ENCODE measurements at regions not wholly inside any gene's neighbourhood (a gene's known extent, or its start where the extent isn't known, plus 50 kb on each side); places are given as distances from the start of the nearest gene placed in this dataset.
"Not testable (repeated sequence)": the region's sequence is repeated elsewhere in the genome, so short reads cannot be mapped to it uniquely, and the experiment has no call there.

DNA sequence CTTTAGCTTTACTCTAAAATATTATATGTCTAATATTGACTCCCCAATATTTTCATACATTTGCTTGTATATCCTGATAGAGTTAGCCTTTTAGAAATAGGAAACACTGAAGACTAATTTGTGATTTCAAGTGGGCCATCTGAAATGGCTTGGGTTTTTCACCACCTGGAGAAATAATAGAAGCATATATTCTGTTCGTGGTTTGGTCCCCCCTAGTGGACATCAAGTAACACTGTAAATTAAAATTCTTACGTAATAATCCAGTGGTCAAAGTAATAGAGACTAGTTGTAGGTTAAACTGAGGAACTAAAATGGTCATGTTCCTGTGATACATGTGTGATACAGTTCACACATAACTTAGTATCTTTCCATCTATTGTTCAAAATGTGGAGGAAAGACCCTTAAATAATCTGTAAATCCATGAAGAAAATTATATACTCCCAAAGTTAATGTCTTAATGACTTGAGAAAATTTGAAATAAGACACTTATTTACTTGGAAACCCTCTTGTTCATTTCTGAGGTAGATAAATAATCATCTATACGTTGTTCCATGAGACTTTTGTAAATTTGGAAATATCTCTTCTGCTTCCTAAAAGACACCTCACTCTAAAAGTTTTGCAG lies 79.8 kb upstream of the SMARCAD1 start:
- DNase-seq (ENCODE audit: insufficient read length, low spot score) (no peak), FAIRE-seq (no peak)
- TF ChIP-seq POU2F2 (IDR thresholded peaks at IDR 0.05; ENCODE audit: low read depth, low read length) (no peak), TAF1 (IDR thresholded peaks at IDR 0.05; ENCODE audit: low read depth, low read length) (no peak), PAX5 (IDR thresholded peaks at IDR 0.05; ENCODE audit: insufficient read depth, low read length, severe bottlenecking) (no peak), POLR2AphosphoS5 (IDR thresholded peaks at IDR 0.05; ENCODE audit: low read depth, low read length) (no peak), POLR2A (IDR thresholded peaks at IDR 0.05; ENCODE audit: low read depth, low read length) (no peak), SPI1 (IDR thresholded peaks at IDR 0.05; ENCODE audit: low read depth, low read length) (no peak)

DNA sequence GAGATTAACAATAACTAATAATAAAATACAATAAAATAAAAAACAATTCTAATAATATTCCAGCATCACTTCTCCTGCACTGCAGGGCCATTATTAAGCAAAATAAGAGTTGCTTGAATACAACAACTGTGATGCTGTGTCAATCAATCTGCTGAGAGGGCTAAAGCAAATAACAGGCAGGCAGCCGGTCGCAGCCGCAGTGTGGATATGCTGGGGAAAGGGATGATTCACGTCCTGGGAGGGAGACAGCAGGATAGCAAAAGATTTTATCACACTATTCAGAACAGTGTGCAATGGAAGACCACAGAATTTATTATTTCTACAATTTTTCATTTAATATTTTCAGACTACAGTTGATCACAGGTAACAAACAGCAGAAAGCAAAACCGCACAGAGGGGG lies 76.5 kb upstream of the SMARCAD1 start:
- TF ChIP-seq SPI1 (IDR thresholded peaks at IDR 0.05; ENCODE audit: low read depth, low read length) (no peak), POLR2AphosphoS5 (IDR thresholded peaks at IDR 0.05; ENCODE audit: low read depth, low read length) (no peak), POLR2A (IDR thresholded peaks at IDR 0.05; ENCODE audit: low read depth, low read length) (no peak), TAF1 (IDR thresholded peaks at IDR 0.05; ENCODE audit: low read depth, low read length) (no peak)
- no peak for DNase-seq (ENCODE audit: insufficient read length, low spot score)
- FAIRE-seq = no peak

DNA sequence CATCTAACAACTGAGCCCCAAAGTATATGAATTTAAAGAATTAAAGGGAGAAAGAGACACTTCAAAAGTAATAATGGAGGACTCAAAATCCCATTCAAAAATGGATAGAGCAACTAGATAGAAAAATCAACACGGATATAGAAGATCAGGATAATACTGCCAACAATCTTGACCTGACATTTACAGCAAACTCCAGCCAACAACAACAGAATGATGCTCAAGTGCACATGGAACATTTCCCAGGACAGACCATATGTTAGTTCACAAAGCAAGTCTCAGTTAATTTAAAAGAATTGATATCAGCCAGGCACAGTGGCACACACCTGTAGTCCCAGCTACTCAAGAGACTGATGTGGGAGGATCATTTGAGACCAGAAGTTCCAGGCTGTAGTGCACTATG lies 72.0 kb upstream of the SMARCAD1 start:
- TF ChIP-seq SPI1 (IDR thresholded peaks at IDR 0.05; ENCODE audit: low read depth, low read length) (no peak), PAX5 (IDR thresholded peaks at IDR 0.05; ENCODE audit: insufficient read depth, low read length, severe bottlenecking) (no peak), POU2F2 (IDR thresholded peaks at IDR 0.05; ENCODE audit: low read depth, low read length) (no peak), POLR2A (IDR thresholded peaks at IDR 0.05; ENCODE audit: low read depth, low read length) (no peak), POLR2AphosphoS5 (IDR thresholded peaks at IDR 0.05; ENCODE audit: low read depth, low read length) (no peak), TAF1 (IDR thresholded peaks at IDR 0.05; ENCODE audit: low read depth, low read length) (no peak)
- no peak for FAIRE-seq
- DNase-seq (ENCODE audit: insufficient read length, low spot score) = no peak

DNA sequence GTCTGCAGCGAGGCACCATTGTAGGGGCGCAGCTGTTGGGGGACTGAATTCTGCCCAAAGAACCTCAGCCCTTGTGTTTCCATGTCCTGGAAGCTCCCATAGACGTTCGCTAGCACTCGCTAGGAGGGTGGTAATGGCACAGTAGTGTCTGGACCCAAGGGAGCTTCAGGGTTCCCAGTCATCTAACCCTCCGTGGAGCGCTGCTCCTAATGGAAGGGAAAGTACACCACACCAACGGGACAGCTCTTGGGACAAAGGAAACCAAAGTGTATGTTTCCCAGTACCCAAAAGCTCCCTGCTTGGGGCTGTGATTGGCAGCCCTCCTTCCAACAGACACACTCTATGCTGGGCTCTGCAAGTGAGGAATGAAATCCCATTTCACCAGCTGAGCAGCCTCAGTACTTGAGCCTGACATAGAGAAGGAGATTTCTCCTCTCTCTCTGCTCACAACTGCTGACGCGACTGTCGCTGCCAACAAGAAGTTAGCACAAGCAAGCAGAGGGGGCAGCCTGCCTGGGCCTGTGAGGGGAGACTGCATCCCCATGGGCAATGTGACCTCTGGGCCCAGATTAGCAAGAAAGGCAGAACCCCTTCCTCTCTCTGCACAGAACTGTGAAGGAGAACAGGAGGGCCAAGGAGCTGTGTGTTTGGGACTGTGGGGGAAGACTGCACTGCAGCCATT lies 67.6 kb upstream of the SMARCAD1 start:
- FAIRE-seq = no peak
- TF ChIP-seq POU2F2 (IDR thresholded peaks at IDR 0.05; ENCODE audit: low read depth, low read length) (no peak), SPI1 (IDR thresholded peaks at IDR 0.05; ENCODE audit: low read depth, low read length) (no peak), POLR2AphosphoS5 (IDR thresholded peaks at IDR 0.05; ENCODE audit: low read depth, low read length) (no peak), PAX5 (IDR thresholded peaks at IDR 0.05; ENCODE audit: insufficient read depth, low read length, severe bottlenecking) (no peak), TAF1 (IDR thresholded peaks at IDR 0.05; ENCODE audit: low read depth, low read length) (no peak), POLR2A (IDR thresholded peaks at IDR 0.05; ENCODE audit: low read depth, low read length) (no peak)

DNA sequence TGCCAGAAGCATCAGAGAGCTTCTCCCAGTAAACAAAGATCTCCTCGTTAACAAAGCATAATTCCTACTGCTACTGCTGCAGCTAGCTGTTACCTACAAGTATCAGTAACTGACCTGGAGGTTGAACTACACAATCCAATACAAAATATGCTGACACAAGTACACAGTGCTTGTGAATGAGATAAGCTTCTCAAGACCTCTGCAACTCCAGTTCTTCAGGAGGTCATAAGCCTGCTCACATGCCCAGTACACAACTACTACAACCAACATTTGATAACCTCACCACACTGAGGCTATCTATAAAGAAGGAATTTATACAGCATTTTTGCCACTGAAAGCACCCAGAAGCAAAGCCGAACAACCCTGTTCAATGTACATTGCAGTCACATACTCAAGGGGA lies 66.7 kb upstream of the SMARCAD1 start:
- FAIRE-seq (no peak), DNase-seq (ENCODE audit: insufficient read length, low spot score) (no peak)
- TF ChIP-seq PAX5 (IDR thresholded peaks at IDR 0.05; ENCODE audit: insufficient read depth, low read length, severe bottlenecking) (no peak), POLR2AphosphoS5 (IDR thresholded peaks at IDR 0.05; ENCODE audit: low read depth, low read length) (no peak), POU2F2 (IDR thresholded peaks at IDR 0.05; ENCODE audit: low read depth, low read length) (no peak), SPI1 (IDR thresholded peaks at IDR 0.05; ENCODE audit: low read depth, low read length) (no peak), POLR2A (IDR thresholded peaks at IDR 0.05; ENCODE audit: low read depth, low read length) (no peak), TAF1 (IDR thresholded peaks at IDR 0.05; ENCODE audit: low read depth, low read length) (no peak)

More for the DNA sequence above, 67.6 kb upstream of the SMARCAD1 start:
- no peak for DNase-seq (ENCODE audit: insufficient read length, low spot score)

DNA sequence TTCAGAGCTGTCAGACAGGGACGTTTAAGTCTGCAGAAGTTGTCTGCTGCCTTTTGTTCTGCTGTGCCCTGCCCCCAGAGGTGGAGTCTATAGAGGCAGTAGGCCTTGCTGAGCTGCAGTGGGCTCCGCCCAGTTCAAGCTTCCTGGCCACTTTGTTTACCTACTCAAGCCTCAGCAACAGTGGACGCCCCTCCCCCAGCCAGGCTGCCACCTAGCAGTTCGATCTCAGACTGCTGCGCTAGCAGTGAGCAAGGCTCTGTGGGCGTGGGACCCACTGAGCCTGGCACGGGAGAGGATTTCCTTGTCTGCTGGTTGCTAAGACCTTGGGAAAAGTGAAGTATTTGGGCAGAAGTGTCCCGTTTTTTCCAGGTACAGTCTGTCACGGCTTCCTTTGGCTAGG lies 59.6 kb upstream of the SMARCAD1 start:
- not testable (repeated sequence) for DNase-seq (ENCODE audit: insufficient read length, low spot score); FAIRE-seq

DNA sequence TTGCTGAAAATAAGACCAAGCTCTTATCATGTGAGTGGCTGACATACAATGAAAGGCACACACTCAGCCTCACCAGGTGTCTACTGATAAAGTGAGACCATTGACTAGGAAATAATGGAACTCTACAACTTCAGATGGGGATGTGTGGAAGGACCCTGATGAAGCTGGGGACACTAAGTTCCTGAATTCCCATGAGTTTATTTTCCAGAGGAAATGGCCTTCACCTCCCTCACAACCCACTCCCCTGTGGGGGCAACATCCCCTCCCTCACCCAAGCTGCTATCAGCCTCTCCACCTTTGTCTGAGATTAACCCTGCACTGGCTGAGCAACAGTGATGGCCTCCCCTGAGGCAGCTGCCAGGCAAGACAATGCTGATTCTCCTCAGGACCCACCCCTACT lies 55.2 kb upstream of the SMARCAD1 start:
- DNase-seq (ENCODE audit: insufficient read length, low spot score) (no peak), FAIRE-seq (no peak)
- TF ChIP-seq POLR2A (IDR thresholded peaks at IDR 0.05; ENCODE audit: low read depth, low read length) = no peak
- TF ChIP-seq POLR2AphosphoS5 (IDR thresholded peaks at IDR 0.05; ENCODE audit: low read depth, low read length) = no peak
- no peak for TF ChIP-seq PAX5 (IDR thresholded peaks at IDR 0.05; ENCODE audit: insufficient read depth, low read length, severe bottlenecking)
- no peak for TF ChIP-seq SPI1 (IDR thresholded peaks at IDR 0.05; ENCODE audit: low read depth, low read length)
- no peak for TF ChIP-seq TAF1 (IDR thresholded peaks at IDR 0.05; ENCODE audit: low read depth, low read length)
- TF ChIP-seq POU2F2 (IDR thresholded peaks at IDR 0.05; ENCODE audit: low read depth, low read length) = no peak

DNA sequence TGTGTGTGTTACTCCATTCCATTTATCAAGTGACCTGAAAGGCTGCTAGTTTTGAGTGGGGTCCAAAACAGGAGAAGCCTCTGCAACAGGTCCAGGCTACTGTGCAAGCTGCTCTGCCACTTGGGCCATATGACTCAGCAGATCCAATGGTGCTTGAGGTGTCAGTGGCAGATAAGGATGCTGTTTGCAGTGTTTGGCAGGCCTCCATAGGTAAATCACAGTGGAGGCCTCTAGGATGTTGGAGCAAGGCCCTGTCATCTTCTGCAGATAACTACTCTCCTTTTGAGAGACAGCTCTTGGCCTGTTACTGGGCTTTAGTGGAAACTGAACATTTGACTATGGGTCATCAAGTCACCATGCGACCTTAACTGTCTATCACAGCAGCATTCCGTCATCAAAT lies 52.3 kb upstream of the SMARCAD1 start:
- not testable (repeated sequence) for DNase-seq (ENCODE audit: insufficient read length, low spot score); FAIRE-seq

DNA sequence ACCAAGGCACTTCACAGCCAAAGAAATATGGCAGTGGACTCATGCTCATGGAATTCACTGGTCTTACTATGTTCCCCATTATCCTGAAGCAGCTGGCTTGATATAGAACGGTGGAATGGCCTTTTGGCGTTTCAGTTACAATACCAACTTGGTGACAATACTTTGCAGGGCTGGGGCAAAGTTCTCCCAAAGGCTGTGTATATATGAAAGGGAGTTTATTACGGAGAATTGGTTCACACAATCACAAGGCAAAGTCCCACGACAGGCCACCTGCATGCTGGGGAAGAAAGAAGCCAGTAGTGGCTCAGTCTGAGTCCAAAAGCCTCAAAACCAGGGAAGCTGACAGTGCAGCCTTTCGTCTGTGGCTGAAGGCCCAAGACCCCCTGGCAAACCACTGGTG lies 50.8 kb upstream of the SMARCAD1 start:
- TF ChIP-seq TAF1 (IDR thresholded peaks at IDR 0.05; ENCODE audit: low read depth, low read length) (no peak), POLR2A (IDR thresholded peaks at IDR 0.05; ENCODE audit: low read depth, low read length) (no peak), PAX5 (IDR thresholded peaks at IDR 0.05; ENCODE audit: insufficient read depth, low read length, severe bottlenecking) (no peak), POLR2AphosphoS5 (IDR thresholded peaks at IDR 0.05; ENCODE audit: low read depth, low read length) (no peak), SPI1 (IDR thresholded peaks at IDR 0.05; ENCODE audit: low read depth, low read length) (no peak), POU2F2 (IDR thresholded peaks at IDR 0.05; ENCODE audit: low read depth, low read length) (no peak)
- FAIRE-seq (no peak), DNase-seq (ENCODE audit: insufficient read length, low spot score) (no peak)

Data from GM12891 (cell line).